ENCODE measurements at regions not wholly inside any gene's neighbourhood (a gene's known extent, or its start where the extent isn't known, plus 50 kb on each side); places are given as distances from the start of the nearest gene placed in this dataset.

GRCh38 chr1:232110281-232111090, 483.9 kb downstream of the DISC1 start:
- DNase-seq, result no peak

- no peak for DNase-seq
Measured at GRCh38 chr1:232109391-232109790, 482.8 kb downstream of the DISC1 start.

GRCh38 chr1:232108598-232108997, 482.0 kb downstream of the DISC1 start:
- no peak for DNase-seq

DNA sequence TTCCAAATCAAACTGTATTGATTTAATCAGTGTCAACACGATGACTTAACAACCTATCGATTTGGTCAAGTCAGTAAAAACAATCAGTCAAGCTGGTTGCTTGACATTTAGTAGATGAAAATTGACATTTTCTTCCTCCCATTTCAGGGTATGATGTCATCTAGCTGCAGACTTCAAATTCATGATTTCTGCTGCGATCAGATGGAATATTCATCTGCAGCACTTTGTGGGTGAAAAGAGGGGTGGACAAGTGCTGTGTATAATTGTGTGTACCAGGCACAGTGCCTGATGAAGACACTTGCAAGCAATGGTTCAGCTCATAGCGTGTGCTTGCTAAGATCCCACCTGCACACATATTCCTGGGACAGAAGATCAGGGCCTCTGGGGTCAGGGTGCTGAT, 479.8 kb downstream of the DISC1 start:
- DNase-seq, result no peak

- DNase-seq, result no peak
Measured at GRCh38 chr1:232105561-232105960, 479.0 kb downstream of the DISC1 start.

GRCh38 chr1:232101231-232101630, 474.6 kb downstream of the DISC1 start:
- no peak for DNase-seq

- no peak for DNase-seq
Measured at GRCh38 chr1:232096751-232097150, 470.2 kb downstream of the DISC1 start.

All from NCI-H1930 (cell line).